CD4-positive, alpha-beta T cell treated with Interleukin-2 at 100 ng/mL for 4 hours (primary cell): ENCODE measurements at regions not wholly inside any gene's neighbourhood (a gene's known extent, or its start where the extent isn't known, plus 50 kb on each side); places are given as distances from the start of the nearest gene placed in this dataset.

Experiments used
- DNase-seq: peaks from one replicate; pipeline ENCODE4 v3.0.0-alpha.2; 2020; ENCODE audit warnings: low spot score

DNA sequence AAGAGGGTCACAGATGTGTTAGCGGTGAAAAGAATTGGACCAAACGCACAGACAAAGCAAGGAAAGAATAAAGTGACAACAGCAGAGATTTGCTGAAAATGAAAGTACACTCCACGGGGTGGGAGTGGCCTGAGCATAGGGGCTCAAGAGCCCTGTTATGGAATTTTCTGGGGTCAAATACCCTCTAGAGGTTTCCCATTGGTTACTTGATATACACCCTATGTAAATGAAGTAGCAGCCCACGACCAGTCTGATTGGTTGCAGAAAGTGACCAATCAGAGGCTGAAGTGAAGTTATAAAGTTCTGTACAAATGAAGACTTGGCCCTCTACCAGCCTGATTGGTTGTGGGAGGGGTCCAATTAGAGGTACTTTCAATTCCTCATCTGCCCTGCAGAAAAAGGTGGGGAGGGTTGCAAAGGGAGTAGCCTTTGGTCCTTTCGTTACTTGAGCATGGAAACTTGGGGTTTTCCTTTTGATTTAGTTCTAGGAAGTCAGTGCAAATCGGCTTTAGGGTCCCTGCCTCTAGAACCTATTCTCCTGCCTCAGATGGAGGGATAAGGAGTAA lies 125.6 kb upstream of the PRPS1L1 start:
- DNase-seq: no peak

- no peak for DNase-seq
Measured at GRCh38 chr7:18154726-18155125, 127.1 kb upstream of the PRPS1L1 start.

GRCh38 chr7:18157233-18157632 lies 129.6 kb upstream of the PRPS1L1 start:
- DNase-seq: no peak

DNA sequence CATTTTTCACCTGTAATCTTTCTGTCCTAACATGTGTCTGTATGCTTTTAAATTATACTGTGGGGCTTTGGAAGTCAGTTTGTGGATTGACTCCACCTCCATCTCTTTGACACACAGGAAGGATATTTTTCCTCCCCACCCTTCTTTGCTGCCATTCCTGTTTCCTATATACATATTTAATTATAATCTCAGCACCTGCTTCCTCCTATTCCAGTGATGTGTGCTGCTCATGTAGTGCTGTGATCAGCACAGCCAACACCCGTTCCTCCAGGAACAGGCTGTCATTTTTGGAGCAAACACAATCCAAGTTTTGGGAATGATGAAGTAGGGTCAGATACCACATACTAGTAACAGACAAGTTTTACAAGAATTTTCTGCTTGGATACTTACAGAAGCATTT lies 135.0 kb upstream of the PRPS1L1 start:
- no peak for DNase-seq

DNA sequence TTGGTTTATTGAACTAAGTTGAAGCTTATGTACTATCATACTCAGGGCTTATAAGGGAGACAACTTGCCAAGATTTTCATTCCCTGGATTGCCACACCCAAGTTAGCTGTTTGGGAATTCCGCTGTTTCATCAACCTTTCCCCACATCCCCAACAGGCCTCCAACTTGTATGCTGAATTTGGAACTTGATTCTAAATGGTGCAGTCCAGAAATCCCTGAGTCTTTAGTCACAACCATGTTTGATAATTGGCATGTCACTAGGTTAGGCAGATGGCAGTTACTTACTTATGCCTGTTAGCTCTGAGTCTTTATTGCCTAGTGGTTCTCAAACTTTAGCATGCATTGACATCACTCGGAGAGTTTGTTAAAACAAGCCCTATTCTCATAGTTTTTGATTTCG lies 135.4 kb upstream of the PRPS1L1 start:
- DNase-seq: no peak

- no peak for DNase-seq
Measured at GRCh38 chr7:18165166-18165565, 137.5 kb upstream of the PRPS1L1 start.

- no peak for DNase-seq
Measured at GRCh38 chr7:18166002-18166401, 138.4 kb upstream of the PRPS1L1 start.

- no peak for DNase-seq
Measured at GRCh38 chr7:18167815-18168214, 140.2 kb upstream of the PRPS1L1 start.

GRCh38 chr7:18174996-18175395 lies 147.3 kb upstream of the PRPS1L1 start:
- DNase-seq: no peak

DNA sequence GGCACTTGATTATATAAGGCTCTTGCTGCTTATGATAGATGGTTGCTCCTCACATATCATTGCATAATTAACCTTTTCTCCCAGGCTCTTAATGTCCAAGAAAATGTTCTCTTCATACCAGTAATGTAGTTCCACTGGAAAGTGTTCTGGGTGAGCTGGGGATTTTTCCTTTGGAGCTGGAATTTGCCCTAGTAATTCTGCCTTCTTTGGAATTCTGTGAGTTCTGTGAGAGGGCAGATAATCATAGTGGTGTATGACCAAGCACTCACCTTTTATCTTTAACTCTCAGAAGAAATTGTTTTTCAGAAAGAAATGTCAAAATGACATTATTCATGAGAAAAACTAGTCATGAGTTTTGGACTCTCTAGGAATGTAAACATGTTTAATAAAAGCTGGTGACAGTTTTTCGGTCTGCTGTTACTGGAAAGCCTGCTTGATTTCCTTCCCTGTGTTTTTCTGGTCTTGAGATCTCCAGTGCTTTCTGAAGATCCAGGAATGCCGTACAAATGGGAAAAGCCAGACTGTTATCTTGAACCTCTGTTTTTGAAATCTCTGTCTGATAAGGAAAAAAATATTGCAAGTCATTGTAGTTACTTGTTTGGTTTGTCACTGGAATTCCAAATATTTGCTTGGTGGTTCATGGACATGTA lies 148.3 kb upstream of the PRPS1L1 start:
- no peak for DNase-seq

DNA sequence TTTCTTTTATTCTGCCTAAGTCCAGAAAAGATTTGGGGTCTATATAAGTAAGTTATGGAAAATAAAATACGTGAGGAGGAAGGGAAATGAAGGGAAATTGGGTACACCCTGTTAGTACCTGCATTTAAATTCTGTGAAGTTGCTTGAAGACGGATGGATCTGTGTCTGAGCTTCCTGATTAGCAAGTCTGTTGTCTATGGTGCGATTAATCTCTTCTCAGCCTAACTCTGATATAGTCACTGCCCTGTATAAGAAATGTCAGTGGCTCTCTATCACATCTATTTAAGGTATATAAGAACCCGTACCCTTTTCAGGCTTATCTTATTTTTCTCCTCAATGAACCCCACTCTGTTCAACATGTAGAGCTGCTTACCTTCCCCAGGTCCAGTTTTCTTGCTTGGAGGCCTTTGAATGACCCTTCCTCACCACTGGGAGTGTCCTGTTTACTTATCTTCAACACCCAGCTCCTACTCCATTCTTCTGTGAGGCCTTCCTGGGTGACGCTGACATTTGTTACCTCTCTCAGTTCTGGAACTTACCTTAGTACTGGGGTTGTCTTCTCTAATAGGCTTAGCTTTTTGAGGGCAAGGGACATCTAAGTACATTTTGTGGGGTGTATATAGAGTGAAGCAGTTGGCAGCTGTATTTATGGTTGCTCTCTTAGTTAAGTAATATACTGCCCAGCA lies 149.6 kb upstream of the PRPS1L1 start:
- DNase-seq: no peak

GRCh38 chr7:18177815-18178660 lies 150.4 kb upstream of the PRPS1L1 start:
- no peak for DNase-seq

- DNase-seq: no peak
Measured at GRCh38 chr7:18179093-18179492, 151.4 kb upstream of the PRPS1L1 start.

GRCh38 chr7:18180685-18181084 lies 153.0 kb upstream of the PRPS1L1 start:
- DNase-seq: no peak

DNA sequence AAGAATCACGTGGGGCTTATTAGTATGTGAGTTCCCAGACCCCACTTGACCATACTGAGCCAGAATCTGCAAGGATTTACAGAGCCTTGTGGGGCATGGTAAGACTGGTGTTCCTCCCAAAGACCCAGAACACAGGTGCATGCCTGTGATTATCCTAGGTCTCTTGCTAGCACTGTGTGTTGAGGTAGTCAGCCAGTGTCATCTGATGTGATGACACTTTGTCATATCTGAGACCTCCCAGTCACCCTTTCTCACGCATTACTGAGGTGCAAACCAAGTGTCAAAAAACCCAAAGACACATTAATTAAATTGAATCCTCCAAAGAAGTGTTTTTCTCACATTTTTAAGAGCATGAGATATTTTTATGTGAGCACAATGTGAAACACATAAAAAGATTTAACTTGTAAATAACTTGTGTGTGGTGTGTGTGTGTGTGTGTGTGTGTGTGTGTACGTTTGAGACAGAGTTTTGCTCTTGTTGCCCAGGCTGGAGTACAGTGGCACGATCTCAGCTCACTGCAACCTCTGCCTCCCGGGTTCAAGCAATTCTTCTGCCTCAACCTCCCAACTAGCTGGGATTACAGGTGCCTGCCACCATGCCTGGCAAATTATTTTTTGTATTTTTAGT lies 162.0 kb upstream of the PRPS1L1 start:
- DNase-seq: no peak

DNA sequence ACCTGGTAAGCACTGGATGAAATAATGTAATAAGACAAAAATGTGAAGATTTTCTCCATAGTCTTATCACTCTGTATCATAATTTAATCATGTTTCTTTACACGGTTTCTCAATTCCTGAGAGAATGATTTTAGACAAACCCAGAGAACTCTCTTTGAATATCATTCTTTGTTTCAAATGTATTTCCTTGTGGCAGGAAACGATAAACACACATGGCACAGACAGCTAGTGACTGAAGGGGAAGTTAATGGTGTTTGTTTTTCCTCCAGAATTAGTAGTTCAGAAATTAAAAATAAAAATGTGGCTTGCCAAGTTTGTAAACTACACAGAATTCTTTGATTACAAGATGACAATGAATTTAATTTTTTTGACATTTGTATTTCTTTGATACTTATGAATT lies 163.7 kb upstream of the PRPS1L1 start:
- no peak for DNase-seq

- no peak for DNase-seq
Measured at GRCh38 chr7:18191862-18192625, 164.4 kb upstream of the PRPS1L1 start.

DNA sequence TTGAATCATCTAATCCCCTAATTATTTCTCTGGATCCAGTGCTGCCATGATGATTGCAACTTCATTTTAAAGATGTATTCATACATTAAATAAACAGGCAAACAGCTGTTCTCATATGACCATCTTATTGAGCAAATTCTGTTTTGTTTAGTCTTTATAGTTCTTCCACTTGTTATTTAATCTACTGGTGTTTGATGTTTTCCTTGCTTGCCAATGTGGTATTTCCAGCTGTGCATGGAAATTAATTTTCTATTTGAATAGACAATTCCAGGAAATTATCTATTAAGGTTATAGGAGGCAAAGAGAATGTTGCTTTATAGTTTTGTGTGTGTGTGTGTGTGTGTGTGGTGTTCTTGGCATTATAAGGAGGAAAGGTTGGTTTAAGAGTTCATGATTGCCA lies 167.0 kb upstream of the PRPS1L1 start:
- DNase-seq: no peak

DNA sequence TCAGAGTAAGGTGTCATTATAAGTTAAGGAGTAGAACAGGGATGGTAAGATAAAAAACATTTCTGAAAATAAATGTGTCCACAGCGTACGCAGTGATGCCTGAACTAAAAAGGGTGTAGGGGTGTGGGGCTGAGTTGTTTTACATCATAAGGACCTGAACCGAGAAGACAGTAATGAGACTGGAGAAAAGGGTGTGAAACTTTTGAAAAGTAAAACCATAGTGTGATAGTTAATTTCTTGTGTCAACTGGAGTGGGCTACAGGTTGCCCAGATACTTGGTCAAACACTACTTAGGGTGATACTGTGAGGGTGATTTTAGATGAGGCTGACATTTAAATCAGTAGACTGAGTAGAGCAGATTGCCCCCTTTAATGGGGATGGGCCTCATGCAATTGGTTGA lies 169.0 kb upstream of the PRPS1L1 start:
- DNase-seq: no peak

DNA sequence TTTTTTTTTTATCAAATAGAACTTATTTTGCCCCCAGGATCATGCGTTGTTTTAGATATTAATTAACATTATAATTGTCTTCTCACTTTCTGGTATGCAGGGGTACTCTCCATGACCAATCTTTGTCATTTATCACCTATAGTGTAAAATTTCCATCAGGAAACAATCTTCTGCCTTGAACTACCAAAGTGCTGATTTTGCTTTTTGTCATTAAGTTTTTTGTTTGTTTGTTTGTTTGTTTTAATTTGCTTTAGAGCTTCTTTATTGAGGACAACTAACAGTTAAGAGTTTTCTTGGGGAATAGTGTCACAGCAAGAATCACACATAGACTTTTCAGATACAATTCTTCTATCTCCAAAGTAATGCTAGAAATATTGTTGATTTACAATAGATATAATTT lies 171.2 kb upstream of the PRPS1L1 start:
- no peak for DNase-seq

GRCh38 chr7:18200266-18200665 lies 172.6 kb upstream of the PRPS1L1 start:
- no peak for DNase-seq

- no peak for DNase-seq
Measured at GRCh38 chr7:18200855-18201254, 173.2 kb upstream of the PRPS1L1 start.
